IPS DF 4.7 (cell line): ENCODE measurements at regions not wholly inside any gene's neighbourhood (a gene's known extent, or its start where the extent isn't known, plus 50 kb on each side); places are given as distances from the start of the nearest gene placed in this dataset.

ENCODE experiments used
- DNase-seq: peaks from one replicate; pipeline ENCODE4 v3.0.0-alpha.2; 2013; ENCODE audit warnings: low spot score; ENCODE audit errors: extremely low read depth

DNA sequence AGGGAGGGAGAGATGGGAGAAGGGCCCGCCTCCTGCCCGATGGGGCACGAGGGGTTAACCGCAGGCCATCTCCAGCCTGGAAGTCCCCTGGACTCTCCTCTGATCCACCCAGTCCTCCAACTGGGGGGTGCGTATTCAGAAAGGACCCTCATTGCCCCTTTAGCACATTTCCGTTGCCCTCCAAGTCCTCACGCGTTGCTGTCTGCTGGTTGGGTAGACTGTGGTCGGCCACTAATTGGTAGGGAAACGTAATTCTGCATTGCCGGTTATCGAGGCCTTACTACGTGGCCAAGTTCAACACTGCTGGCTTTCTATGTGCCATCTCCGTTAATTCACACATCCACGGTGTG lies 103.4 kb downstream of the FOXL1 start:
- no peak for DNase-seq

DNA sequence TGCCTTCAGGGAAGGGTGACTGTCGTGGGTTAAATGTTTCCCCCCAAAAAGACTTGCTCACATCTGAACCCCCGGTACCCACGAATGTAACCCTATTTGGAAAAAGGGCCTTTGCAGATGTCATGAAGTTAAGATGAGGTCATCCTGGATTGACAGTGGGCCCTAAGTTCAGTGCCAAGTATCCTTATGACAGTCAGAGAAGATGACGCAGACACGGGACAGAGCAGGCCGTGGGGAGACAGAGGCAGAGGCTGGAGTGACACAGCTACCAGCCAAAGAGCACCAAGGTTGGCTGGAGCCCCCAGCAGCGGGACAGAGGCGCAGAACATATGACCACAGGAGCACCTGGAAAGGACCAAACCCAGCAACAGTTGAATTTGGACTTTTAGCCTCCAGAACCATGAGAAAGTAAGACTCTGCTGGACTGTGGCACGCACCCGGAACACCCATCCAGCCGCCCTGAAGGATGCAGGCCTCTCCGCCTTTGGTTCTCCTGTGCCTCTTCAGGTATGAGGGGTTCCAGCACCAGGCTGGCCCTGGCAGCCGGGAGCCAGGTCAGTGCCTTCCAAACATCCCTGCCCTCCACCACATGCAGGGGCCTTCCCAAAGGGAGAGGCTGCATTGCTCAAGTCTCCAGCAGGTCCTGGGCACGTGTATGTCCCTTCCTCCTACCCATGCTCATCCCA lies 104.0 kb downstream of the FOXL1 start:
- DNase-seq, result no peak

DNA sequence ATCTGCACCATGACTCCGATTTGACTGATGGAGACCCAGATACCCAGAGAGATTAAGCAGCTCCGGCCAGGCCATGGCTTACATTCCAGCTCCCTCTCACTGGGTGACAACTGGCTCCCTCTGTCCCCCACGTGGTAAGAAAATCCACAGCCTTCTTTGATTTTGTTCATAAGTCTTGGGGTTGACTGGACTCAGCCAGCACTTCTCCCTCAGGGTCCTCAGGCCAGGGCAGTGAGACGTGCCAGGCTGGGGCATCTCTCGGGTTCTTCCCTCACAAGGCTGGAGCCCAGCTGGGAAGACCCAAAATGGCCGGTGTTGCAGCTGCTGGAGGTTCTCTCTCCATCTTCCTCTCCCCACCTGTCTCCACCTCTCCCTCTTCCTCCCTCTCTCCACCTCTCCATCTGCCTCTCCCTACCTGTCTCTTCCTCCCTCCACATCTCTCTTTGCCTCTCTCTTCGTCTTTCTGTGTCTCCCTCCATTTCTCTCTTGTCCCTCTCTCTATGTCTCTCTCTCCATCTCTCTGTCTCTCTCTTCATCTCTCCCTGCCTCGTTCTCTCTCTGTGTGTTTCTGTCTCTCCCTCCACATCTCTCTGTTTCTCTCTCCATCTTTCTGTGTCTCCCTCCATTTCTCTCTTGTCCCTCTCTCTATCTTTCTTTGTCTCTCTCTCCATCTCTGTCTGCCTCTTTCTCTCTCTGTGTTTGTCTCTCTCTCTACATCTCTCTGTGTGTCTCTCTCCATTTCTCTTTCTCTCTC lies 105.3 kb downstream of the FOXL1 start:
- no peak for DNase-seq

- DNase-seq, result no peak
Measured at GRCh38 chr16:86685076-86685475, 106.7 kb downstream of the FOXL1 start.

DNA sequence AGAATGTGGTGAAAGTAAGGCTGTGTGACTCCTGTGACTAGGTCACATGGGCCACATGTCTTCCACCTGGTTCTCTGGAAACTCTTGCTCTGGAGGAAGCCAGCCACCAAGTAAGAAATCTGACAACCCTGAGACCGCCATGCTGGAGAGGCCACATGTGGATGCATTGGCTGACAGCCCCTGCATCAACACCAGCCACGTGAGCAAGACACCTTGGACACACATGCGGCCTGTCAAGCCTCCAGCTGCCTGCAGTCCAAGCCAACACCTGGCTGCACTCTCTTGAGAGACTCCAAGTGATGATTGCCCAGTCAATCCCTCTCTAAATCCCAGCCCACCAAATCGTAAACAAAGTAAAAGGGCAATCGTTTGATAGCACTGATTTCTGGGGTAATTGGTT lies 112.6 kb downstream of the FOXL1 start:
- no peak for DNase-seq

- no peak for DNase-seq
Measured at GRCh38 chr16:86692426-86692825, 114.1 kb downstream of the FOXL1 start.

DNA sequence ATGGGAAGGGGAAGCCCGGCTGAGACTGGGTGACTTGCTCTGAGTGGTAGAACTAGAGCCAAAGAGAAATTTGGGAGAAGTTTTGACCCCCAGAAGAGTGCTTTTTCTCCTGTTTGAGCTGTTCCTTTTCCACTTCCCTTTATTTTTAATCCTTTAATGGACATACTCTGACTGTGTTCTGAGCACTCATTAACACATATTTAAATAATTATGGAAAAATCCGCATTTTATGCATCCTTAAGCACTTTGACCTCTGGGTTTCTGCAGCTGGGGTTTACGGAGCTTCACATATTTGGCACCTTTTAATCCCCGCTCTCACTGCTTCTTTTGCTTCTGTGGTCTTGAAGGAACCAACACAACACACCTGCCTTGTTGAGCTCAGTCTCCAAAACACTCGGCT lies 114.7 kb downstream of the FOXL1 start:
- no peak for DNase-seq

GRCh38 chr16:86697715-86698114 lies 119.4 kb downstream of the FOXL1 start:
- DNase-seq, result no peak

GRCh38 chr16:86700046-86700945 lies 121.9 kb downstream of the FOXL1 start:
- DNase-seq, result no peak

GRCh38 chr16:86701286-86701975 lies 123.1 kb downstream of the FOXL1 start:
- DNase-seq, result no peak

- no peak for DNase-seq
Measured at GRCh38 chr16:86702824-86703588, 124.7 kb downstream of the FOXL1 start.

- no peak for DNase-seq
Measured at GRCh38 chr16:86704516-86704915, 126.2 kb downstream of the FOXL1 start.

- DNase-seq, result no peak
Measured at GRCh38 chr16:86706726-86707125, 128.4 kb downstream of the FOXL1 start.

DNA sequence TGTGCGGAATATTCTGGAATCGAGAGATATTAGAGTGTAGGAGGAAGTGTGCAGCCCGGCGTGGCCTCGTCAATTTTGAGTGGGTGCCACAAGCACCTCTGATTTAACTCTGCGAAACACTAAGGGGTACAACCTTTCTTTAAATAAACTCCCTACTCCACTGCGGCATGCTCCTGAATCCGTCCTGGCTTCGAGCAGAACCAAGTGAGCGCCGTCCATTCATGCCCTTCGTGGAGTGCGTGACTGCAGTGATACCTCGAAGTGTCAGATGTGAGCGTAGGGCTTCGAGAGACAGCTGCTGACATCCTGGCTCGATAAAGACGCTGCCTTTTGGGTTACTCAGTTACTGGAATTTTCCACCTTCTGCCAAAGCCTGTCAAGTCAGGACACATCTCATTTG lies 128.8 kb downstream of the FOXL1 start:
- no peak for DNase-seq

GRCh38 chr16:86707581-86707980 lies 129.2 kb downstream of the FOXL1 start:
- no peak for DNase-seq

DNA sequence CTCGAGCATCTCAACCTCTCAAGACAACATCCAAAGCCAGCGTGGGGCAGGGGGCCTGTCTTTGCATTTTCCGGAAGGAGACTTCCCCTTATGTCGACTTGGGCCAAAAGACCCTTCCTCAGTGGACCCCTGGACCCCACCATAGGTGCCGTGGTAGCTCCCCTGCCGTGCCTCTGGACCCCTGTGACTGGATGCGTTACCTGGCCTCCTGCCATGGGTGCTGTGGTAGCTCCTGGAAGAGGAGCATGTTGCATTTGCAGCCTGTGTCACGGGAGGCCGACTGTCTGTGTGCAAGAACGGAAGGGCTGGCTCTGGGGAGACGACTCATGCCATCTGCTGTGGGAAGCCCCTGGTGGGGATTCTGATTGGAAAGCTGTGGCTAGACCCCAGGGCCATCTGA lies 130.1 kb downstream of the FOXL1 start:
- DNase-seq, result no peak

GRCh38 chr16:86709103-86709502 lies 130.8 kb downstream of the FOXL1 start:
- DNase-seq, result no peak

DNA sequence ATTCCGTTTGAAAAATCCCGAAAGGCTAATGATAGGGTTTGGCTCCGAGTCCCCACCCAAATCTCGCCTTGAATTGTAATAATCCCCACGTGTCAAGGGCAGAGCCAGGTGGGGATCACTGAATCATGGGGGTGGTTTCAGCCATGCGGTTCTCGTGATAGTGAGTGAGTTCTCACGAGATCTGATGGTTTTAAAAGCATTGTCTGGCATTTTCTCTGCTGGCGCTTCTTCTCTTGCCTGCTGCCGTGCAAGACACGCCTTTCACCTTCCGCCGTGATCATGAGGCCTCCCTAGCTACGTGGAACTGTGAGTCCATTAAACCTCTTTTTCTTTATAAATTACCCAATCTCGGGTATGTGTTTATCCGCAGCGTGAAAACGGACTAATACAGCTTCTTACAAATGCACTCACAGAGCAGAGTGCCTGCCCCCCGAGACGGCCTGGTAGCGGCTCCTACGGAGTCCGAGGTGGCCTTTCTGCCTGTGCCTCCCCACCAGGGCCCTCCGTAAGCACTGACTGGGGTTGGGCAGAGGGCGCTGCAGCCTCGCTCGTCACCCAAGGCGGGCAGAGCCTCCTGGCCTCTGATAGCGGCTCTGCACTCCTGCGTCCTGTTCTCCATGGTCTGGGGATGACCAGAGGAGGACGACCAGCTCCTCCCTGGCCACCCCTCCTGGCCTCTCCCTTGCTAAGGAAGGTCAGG lies 131.7 kb downstream of the FOXL1 start:
- no peak for DNase-seq

GRCh38 chr16:86710602-86710950 lies 132.2 kb downstream of the FOXL1 start:
- no peak for DNase-seq
